ENCODE measurements at regions not wholly inside any gene's neighbourhood (a gene's known extent, or its start where the extent isn't known, plus 50 kb on each side); places are given as distances from the start of the nearest gene placed in this dataset.

DNA sequence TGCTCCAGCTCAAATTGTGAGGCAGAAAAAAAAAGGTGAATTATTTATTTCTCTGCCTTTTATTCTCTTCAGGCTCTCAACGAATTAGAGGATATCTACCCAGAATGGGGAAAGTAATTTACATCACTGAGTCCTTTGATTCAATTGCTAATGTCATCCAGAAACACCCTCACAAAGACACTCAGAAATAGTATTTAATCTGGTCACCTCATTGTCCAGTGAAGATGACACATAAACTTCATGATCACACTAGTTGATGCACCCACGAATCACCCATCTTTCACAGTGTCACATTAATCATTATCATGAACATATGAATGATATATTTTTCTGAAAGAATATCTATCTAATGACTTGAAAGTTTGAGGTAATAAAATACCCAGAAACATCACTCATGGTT, 868.5 kb downstream of the BRINP3 start:
- WGBS, result 65% methylated on average over 2 of the region's 2 CpGs
- H3K9ac ChIP-seq (ENCODE audit: low read depth in 1 of 2, low read length in 2 of 2), result no peak overlapping the region
- H3K4me1 ChIP-seq (ENCODE audit: control insufficient read depth in 4 of 4, insufficient read depth in 4 of 4, low read length in 3 of 4), result no peaks in the 10 kb centered on the region
- no peaks in the 10 kb centered on the region for H3K36me3 ChIP-seq (ENCODE audit: control insufficient read depth in 4 of 4, insufficient read depth in 3 of 4, low read depth in 1 of 4, low read length in 3 of 4)
- DNase-seq (ENCODE audit: low spot score), result no peak
- TF ChIP-seq JUND (IDR thresholded peaks at IDR 0.05) (no peak), HNF4G (IDR thresholded peaks at IDR 0.05) (no peak), HNF4A (conservative IDR thresholded peaks at IDR 0.05) (no peak)
- no peak overlapping the region for H3K4me3 ChIP-seq (ENCODE audit: low read depth in 1 of 3, low read length in 3 of 3)
- no peak overlapping the region for H3K27ac ChIP-seq (ENCODE audit: low read depth in 1 of 2, low read length in 2 of 2)
- no peaks in the 10 kb centered on the region for H3K27me3 ChIP-seq (ENCODE audit: control insufficient read depth in 4 of 4, insufficient read depth in 4 of 4, low read length in 3 of 4)
- no peaks in the 10 kb centered on the region for H3K9me3 ChIP-seq (ENCODE audit: control insufficient read depth in 4 of 4, low read length in 3 of 4)

DNA sequence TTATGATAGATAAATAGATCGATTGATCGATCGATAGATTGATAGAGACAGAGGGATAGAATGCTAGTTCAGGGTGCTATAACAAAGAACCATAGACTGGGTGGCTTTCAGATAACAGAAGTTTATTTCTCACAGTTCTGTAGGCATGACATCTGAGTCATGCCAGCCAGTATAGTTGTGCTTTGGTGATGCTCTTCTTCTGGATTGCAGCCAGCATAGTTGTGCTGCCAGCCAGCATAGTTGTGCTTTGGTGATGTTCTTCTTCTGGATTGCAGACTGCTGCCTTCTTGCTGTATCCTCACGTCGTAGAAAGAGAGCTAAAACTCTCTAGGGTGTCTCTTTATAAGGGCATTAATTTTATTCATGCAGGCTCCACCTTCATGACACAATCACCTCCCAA, 860.8 kb downstream of the BRINP3 start:
- Histone ChIP-seq H3K36me3 (ENCODE audit: control insufficient read depth in 4 of 4, insufficient read depth in 3 of 4, low read depth in 1 of 4, low read length in 3 of 4) (no peaks in the 10 kb centered on the region), H3K9me3 (ENCODE audit: control insufficient read depth in 4 of 4, low read length in 3 of 4) (no peaks in the 10 kb centered on the region), H3K27ac (ENCODE audit: low read depth in 1 of 2, low read length in 2 of 2) (no peak overlapping the region), H3K9ac (ENCODE audit: low read depth in 1 of 2, low read length in 2 of 2) (no peak overlapping the region), H3K4me1 (ENCODE audit: control insufficient read depth in 4 of 4, insufficient read depth in 4 of 4, low read length in 3 of 4) (no peaks in the 10 kb centered on the region), H3K27me3 (ENCODE audit: control insufficient read depth in 4 of 4, insufficient read depth in 4 of 4, low read length in 3 of 4) (no peaks in the 10 kb centered on the region), H3K4me3 (ENCODE audit: low read depth in 1 of 3, low read length in 3 of 3) (no peak overlapping the region)
- WGBS, result 63% methylated on average over 5 of the region's 5 CpGs
- TF ChIP-seq RAD21 (IDR thresholded peaks at IDR 0.05) (no peak), HNF4G (IDR thresholded peaks at IDR 0.05) (no peak), JUND (IDR thresholded peaks at IDR 0.05) (no peak), FOXA2 (IDR thresholded peaks at IDR 0.05) (no peak), TAF1 (conservative IDR thresholded peaks at IDR 0.05) (no peak), EGR1 (IDR thresholded peaks at IDR 0.05; ENCODE audit: low read depth in 2 of 2) (no peak), FOXA1 (IDR thresholded peaks at IDR 0.05) (no peak), NR2F2 (IDR thresholded peaks at IDR 0.05) (no peak), HNF4A (conservative IDR thresholded peaks at IDR 0.05) (no peak), YY1 (IDR thresholded peaks at IDR 0.05) (no peak), GABPA (IDR thresholded peaks at IDR 0.05 in 1 of 2, conservative IDR thresholded peaks at IDR 0.05 in 1 of 2) (no peak), SP1 (IDR thresholded peaks at IDR 0.05) (no peak), RXRA (IDR thresholded peaks at IDR 0.05) (no peak)
- TF ChIP-seq, protein P1, sequence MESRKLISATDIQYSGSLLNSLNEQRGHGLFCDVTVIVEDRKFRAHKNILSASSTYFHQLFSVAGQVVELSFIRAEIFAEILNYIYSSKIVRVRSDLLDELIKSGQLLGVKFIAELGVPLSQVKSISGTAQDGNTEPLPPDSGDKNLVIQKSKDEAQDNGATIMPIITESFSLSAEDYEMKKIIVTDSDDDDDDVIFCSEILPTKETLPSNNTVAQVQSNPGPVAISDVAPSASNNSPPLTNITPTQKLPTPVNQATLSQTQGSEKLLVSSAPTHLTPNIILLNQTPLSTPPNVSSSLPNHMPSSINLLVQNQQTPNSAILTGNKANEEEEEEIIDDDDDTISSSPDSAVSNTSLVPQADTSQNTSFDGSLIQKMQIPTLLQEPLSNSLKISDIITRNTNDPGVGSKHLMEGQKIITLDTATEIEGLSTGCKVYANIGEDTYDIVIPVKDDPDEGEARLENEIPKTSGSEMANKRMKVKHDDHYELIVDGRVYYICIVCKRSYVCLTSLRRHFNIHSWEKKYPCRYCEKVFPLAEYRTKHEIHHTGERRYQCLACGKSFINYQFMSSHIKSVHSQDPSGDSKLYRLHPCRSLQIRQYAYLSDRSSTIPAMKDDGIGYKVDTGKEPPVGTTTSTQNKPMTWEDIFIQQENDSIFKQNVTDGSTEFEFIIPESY (IDR thresholded peaks at IDR 0.05), result no peak
- TF ChIP-seq, protein P2, sequence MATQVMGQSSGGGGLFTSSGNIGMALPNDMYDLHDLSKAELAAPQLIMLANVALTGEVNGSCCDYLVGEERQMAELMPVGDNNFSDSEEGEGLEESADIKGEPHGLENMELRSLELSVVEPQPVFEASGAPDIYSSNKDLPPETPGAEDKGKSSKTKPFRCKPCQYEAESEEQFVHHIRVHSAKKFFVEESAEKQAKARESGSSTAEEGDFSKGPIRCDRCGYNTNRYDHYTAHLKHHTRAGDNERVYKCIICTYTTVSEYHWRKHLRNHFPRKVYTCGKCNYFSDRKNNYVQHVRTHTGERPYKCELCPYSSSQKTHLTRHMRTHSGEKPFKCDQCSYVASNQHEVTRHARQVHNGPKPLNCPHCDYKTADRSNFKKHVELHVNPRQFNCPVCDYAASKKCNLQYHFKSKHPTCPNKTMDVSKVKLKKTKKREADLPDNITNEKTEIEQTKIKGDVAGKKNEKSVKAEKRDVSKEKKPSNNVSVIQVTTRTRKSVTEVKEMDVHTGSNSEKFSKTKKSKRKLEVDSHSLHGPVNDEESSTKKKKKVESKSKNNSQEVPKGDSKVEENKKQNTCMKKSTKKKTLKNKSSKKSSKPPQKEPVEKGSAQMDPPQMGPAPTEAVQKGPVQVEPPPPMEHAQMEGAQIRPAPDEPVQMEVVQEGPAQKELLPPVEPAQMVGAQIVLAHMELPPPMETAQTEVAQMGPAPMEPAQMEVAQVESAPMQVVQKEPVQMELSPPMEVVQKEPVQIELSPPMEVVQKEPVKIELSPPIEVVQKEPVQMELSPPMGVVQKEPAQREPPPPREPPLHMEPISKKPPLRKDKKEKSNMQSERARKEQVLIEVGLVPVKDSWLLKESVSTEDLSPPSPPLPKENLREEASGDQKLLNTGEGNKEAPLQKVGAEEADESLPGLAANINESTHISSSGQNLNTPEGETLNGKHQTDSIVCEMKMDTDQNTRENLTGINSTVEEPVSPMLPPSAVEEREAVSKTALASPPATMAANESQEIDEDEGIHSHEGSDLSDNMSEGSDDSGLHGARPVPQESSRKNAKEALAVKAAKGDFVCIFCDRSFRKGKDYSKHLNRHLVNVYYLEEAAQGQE (IDR thresholded peaks at IDR 0.05), result no peak
- TF ChIP-seq, protein P3, sequence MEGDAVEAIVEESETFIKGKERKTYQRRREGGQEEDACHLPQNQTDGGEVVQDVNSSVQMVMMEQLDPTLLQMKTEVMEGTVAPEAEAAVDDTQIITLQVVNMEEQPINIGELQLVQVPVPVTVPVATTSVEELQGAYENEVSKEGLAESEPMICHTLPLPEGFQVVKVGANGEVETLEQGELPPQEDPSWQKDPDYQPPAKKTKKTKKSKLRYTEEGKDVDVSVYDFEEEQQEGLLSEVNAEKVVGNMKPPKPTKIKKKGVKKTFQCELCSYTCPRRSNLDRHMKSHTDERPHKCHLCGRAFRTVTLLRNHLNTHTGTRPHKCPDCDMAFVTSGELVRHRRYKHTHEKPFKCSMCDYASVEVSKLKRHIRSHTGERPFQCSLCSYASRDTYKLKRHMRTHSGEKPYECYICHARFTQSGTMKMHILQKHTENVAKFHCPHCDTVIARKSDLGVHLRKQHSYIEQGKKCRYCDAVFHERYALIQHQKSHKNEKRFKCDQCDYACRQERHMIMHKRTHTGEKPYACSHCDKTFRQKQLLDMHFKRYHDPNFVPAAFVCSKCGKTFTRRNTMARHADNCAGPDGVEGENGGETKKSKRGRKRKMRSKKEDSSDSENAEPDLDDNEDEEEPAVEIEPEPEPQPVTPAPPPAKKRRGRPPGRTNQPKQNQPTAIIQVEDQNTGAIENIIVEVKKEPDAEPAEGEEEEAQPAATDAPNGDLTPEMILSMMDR (IDR thresholded peaks at IDR 0.05; ENCODE audit: low read depth, low read length, missing input control), result no peak
- TF ChIP-seq, protein P4, sequence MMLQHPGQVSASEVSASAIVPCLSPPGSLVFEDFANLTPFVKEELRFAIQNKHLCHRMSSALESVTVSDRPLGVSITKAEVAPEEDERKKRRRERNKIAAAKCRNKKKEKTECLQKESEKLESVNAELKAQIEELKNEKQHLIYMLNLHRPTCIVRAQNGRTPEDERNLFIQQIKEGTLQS (IDR thresholded peaks at IDR 0.05), result no peak
- TF ChIP-seq, protein P5, sequence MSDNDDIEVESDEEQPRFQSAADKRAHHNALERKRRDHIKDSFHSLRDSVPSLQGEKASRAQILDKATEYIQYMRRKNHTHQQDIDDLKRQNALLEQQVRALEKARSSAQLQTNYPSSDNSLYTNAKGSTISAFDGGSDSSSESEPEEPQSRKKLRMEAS (IDR thresholded peaks at IDR 0.05), result no peak
- no peak for DNase-seq (ENCODE audit: low spot score)

Measured in liver (tissue), 8 donors.